ENCODE measurements at regions not wholly inside any gene's neighbourhood (a gene's known extent, or its start where the extent isn't known, plus 50 kb on each side); places are given as distances from the start of the nearest gene placed in this dataset.

DNA sequence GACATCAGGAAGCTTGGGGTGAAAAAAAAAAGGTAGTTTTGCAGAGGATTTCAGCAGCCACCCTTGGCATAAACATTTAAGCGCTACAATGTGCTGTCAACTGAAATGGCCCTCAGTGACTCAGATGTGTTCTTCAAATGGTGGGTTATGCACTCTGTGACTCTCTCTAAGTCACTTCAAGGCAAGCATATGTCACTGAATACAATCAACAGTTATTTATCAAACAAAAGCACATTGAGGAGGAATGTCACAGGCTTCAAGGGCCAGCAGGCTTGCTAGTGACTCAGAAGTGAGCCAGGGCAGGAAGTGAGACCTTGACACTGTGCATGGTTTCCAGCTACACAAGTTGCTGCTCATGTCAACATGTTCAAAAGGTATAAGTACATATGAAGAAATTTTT, 523.7 kb upstream of the HTR2A start:
- H3K4me1 ChIP-seq (ENCODE audit: control insufficient read depth in 1 of 2, insufficient read depth in 2 of 2, low read length in 2 of 2) = no peaks in the 10 kb centered on the region
- DNase-seq = no peak
- H3K4me3 ChIP-seq (ENCODE audit: low read length in 2 of 2) = no peak overlapping the region
- H3K27ac ChIP-seq (ENCODE audit: low read depth in 1 of 2, low read length in 2 of 2) = no peak overlapping the region
- WGBS, 2 donors = 92 to 93% methylated on average over 1 of the region's 1 CpG
- H3K36me3 ChIP-seq (ENCODE audit: control insufficient read depth in 1 of 2, insufficient read depth in 2 of 2, low read length in 1 of 2) = no peaks in the 10 kb centered on the region
- H3K9me3 ChIP-seq (ENCODE audit: control insufficient read depth, low read length) = no peaks in the 10 kb centered on the region
- no peaks in the 10 kb centered on the region for H3K27me3 ChIP-seq (ENCODE audit: control insufficient read depth in 1 of 2, insufficient read depth in 2 of 2, low read length in 1 of 2)
- no peak for ATAC-seq (ENCODE audit: low FRiP score)
- intact Hi-C loops (cut with DNase I) = no loop called here

DNA sequence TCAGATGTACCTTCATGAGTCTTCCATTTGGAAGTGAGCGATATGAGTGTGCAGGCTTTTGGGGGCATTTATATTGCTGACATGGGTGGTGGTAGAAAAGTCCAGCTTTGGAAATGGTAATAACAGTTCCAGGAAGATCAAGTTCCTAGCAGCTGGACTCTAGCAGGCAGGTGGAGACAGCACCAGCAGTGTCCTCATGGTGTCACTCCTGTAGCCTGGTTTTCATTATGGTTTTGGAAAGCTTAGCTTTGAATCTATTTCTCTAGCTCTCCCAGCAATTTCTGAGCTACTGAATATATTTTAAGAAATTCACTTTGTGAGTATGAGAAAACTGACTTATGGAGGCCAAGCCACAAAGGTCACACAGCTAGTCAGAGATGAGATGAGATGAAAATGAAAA, 523.2 kb upstream of the HTR2A start:
- H3K4me3 ChIP-seq (ENCODE audit: low read length in 2 of 2) = no peak overlapping the region
- ATAC-seq (ENCODE audit: low FRiP score) (no peak), DNase-seq (no peak)
- intact Hi-C loops (cut with DNase I) = no loop called here
- H3K27ac ChIP-seq (ENCODE audit: low read depth in 1 of 2, low read length in 2 of 2) = no peak overlapping the region
- H3K4me1 ChIP-seq (ENCODE audit: control insufficient read depth in 1 of 2, insufficient read depth in 2 of 2, low read length in 2 of 2) = no peaks in the 10 kb centered on the region
- no peaks in the 10 kb centered on the region for H3K9me3 ChIP-seq (ENCODE audit: control insufficient read depth, low read length)
- H3K27me3 ChIP-seq (ENCODE audit: control insufficient read depth in 1 of 2, insufficient read depth in 2 of 2, low read length in 1 of 2) = no peaks in the 10 kb centered on the region
- H3K36me3 ChIP-seq (ENCODE audit: control insufficient read depth in 1 of 2, insufficient read depth in 2 of 2, low read length in 1 of 2) = no peaks in the 10 kb centered on the region
- WGBS, 2 donors = 47 to 55% methylated on average over 1 of the region's 1 CpG

DNA sequence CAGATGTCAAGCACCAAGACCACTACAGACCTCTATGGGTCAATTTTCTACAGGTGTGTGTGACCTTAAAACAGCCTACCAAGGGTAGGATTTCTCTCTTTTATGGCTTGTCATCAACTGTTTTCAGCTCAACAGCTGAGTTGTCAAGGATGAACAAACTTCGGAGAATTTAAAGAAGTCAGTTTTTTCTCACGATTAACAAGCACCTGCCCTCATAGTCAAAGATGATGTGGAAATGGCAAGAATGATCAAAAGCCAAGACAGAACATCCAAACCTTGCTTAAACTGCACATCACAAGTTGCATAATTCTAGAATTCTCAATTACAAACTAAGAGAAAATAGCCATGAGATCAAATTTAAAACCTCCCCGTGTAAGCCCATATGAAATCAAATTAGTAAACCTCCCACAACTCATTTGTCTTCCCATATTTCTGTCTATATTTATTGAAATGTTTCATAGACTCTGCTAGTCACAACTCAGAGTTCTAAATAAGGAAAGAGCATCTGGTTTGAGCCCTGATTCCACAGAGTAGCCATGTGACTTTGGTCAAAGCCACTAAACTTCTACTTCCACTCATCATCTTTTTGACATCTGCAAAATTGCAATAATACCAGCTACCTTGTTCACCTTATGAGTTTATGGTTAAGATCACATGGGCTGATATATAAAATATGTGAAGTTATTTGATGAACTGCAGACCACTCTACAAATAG, 521.5 kb upstream of the HTR2A start:
- Histone ChIP-seq H3K27me3 (ENCODE audit: control insufficient read depth in 1 of 2, insufficient read depth in 2 of 2, low read length in 1 of 2) (no peaks in the 10 kb centered on the region), H3K4me1 (ENCODE audit: control insufficient read depth in 1 of 2, insufficient read depth in 2 of 2, low read length in 2 of 2) (no peaks in the 10 kb centered on the region), H3K36me3 (ENCODE audit: control insufficient read depth in 1 of 2, insufficient read depth in 2 of 2, low read length in 1 of 2) (no peaks in the 10 kb centered on the region), H3K9me3 (ENCODE audit: control insufficient read depth, low read length) (no peaks in the 10 kb centered on the region), H3K4me3 (ENCODE audit: low read length in 2 of 2) (no peak overlapping the region), H3K27ac (ENCODE audit: low read depth in 1 of 2, low read length in 2 of 2) (no peak overlapping the region)
- intact Hi-C loops (cut with DNase I) = no loop called here
- ATAC-seq (ENCODE audit: low FRiP score) (no peak), DNase-seq (no peak)
- WGBS, 2 donors = 88 to 91% methylated on average over 3 of the region's 3 CpGs

DNA sequence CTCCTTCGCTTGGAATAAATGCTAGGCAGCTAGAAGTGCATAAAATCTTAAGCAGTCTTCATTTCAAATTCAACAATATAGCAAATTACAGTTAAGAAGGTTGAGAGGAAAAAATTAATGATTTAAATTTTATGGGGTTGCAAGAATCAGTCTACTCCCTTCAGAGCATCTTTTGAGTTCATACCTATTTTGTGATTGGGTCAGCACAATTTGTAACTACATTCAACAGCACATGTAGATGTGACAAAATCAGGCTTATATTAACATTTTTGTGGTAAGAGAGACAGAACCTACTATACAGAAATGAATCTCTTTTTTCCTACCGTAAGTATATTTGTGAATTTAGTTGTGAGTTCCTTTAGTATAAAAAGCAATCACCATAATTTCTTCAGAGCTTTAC, 520.6 kb upstream of the HTR2A start:
- 95% methylated on average over 2 of the region's 2 CpGs for WGBS, 2 donors
- H3K4me3 ChIP-seq (ENCODE audit: low read length in 2 of 2) = no peak overlapping the region
- no peaks in the 10 kb centered on the region for H3K36me3 ChIP-seq (ENCODE audit: control insufficient read depth in 1 of 2, insufficient read depth in 2 of 2, low read length in 1 of 2)
- ATAC-seq (ENCODE audit: low FRiP score) (no peak), DNase-seq (no peak)
- no peak overlapping the region for H3K27ac ChIP-seq (ENCODE audit: low read depth in 1 of 2, low read length in 2 of 2)
- no peaks in the 10 kb centered on the region for H3K9me3 ChIP-seq (ENCODE audit: control insufficient read depth, low read length)
- no peaks in the 10 kb centered on the region for H3K4me1 ChIP-seq (ENCODE audit: control insufficient read depth in 1 of 2, insufficient read depth in 2 of 2, low read length in 2 of 2)
- intact Hi-C loops (cut with DNase I) = no loop called here
- no peaks in the 10 kb centered on the region for H3K27me3 ChIP-seq (ENCODE audit: control insufficient read depth in 1 of 2, insufficient read depth in 2 of 2, low read length in 1 of 2)

DNA sequence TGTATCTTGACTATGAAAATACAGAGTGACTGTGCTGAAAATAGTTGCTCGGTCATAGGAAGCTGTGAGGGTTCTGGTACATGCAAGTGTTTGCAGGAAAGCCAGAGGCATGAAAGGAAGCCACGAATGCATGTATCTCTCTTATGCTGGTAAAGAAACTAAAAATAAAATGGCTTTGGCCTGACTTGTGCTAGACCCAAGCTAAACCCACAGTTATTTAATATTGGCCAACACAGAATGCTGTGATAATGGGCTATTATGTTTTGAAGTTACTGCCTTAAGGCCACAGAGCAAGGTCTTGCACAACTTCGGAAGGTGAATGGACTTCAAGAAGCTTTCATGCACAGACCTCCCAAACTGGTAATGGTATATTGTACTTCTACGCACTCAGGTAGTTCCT, 518.2 kb upstream of the HTR2A start:
- intact Hi-C loops (cut with DNase I) = no loop called here
- 67 to 77% methylated on average over 4 of the region's 4 CpGs for WGBS, 2 donors
- H3K4me3 ChIP-seq (ENCODE audit: low read length in 2 of 2) = no peak overlapping the region
- no peaks in the 10 kb centered on the region for H3K27me3 ChIP-seq (ENCODE audit: control insufficient read depth in 1 of 2, insufficient read depth in 2 of 2, low read length in 1 of 2)
- H3K27ac ChIP-seq (ENCODE audit: low read depth in 1 of 2, low read length in 2 of 2) = no peak overlapping the region
- H3K4me1 ChIP-seq (ENCODE audit: control insufficient read depth in 1 of 2, insufficient read depth in 2 of 2, low read length in 2 of 2) = no peaks in the 10 kb centered on the region
- ATAC-seq (ENCODE audit: low FRiP score) (no peak), DNase-seq (no peak)
- H3K9me3 ChIP-seq (ENCODE audit: control insufficient read depth, low read length) = no peaks in the 10 kb centered on the region
- H3K36me3 ChIP-seq (ENCODE audit: control insufficient read depth in 1 of 2, insufficient read depth in 2 of 2, low read length in 1 of 2) = no peaks in the 10 kb centered on the region

DNA sequence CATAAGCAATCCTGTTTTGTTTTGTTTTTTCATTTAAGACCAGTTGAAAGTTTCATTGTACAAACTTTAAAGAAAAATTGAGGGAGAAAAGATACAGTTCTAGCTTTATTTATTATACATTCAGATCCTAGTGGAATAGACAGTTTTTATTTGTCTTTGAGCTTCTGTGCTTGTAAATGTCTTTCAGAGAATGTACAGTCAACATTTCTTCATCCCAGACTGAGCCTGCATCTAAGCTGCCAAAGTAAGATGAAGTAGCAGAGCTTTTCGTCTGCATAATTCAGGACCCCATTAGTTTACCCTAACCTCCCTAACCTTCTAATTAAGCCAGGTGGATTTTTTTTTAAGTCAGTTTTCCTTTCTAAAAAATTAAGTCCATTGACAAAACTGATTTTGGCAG, 516.7 kb upstream of the HTR2A start:
- intact Hi-C loops (cut with DNase I) = no loop called here
- DNase-seq (no peak), ATAC-seq (ENCODE audit: low FRiP score) (no peak)
- 35 to 36% methylated on average over 1 of the region's 1 CpG for WGBS, 2 donors
- Histone ChIP-seq H3K4me1 (ENCODE audit: control insufficient read depth in 1 of 2, insufficient read depth in 2 of 2, low read length in 2 of 2) (no peaks in the 10 kb centered on the region), H3K27me3 (ENCODE audit: control insufficient read depth in 1 of 2, insufficient read depth in 2 of 2, low read length in 1 of 2) (no peaks in the 10 kb centered on the region), H3K9me3 (ENCODE audit: control insufficient read depth, low read length) (no peaks in the 10 kb centered on the region), H3K27ac (ENCODE audit: low read depth in 1 of 2, low read length in 2 of 2) (no peak overlapping the region), H3K4me3 (ENCODE audit: low read length in 2 of 2) (no peak overlapping the region), H3K36me3 (ENCODE audit: control insufficient read depth in 1 of 2, insufficient read depth in 2 of 2, low read length in 1 of 2) (no peaks in the 10 kb centered on the region)

DNA sequence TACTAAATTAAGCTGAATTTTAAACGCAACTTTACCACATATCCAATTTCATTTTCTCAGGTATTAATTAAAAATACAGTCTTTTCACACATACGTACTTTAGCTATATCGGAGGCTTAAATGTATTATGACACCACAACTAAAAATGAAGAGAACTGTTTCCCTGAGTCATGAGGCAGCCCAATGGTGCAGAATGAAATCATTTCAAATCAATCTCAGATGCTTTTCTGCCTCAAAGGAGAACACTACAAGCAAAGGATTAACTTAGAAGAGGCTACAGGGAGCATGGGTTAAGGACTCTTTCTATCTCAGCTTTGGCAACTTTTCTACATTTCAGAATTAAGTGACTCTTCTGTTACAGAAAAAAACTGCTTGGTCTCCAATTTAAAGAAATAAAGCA, 516.3 kb upstream of the HTR2A start:
- ATAC-seq (ENCODE audit: low FRiP score) (no peak), DNase-seq (no peak)
- Histone ChIP-seq H3K4me1 (ENCODE audit: control insufficient read depth in 1 of 2, insufficient read depth in 2 of 2, low read length in 2 of 2) (no peaks in the 10 kb centered on the region), H3K27ac (ENCODE audit: low read depth in 1 of 2, low read length in 2 of 2) (no peak overlapping the region), H3K36me3 (ENCODE audit: control insufficient read depth in 1 of 2, insufficient read depth in 2 of 2, low read length in 1 of 2) (no peaks in the 10 kb centered on the region), H3K4me3 (ENCODE audit: low read length in 2 of 2) (no peak overlapping the region), H3K27me3 (ENCODE audit: control insufficient read depth in 1 of 2, insufficient read depth in 2 of 2, low read length in 1 of 2) (no peaks in the 10 kb centered on the region), H3K9me3 (ENCODE audit: control insufficient read depth, low read length) (no peaks in the 10 kb centered on the region)
- WGBS, 2 donors = 89 to 91% methylated on average over 3 of the region's 3 CpGs
- intact Hi-C loops (cut with DNase I) = no loop called here

DNA sequence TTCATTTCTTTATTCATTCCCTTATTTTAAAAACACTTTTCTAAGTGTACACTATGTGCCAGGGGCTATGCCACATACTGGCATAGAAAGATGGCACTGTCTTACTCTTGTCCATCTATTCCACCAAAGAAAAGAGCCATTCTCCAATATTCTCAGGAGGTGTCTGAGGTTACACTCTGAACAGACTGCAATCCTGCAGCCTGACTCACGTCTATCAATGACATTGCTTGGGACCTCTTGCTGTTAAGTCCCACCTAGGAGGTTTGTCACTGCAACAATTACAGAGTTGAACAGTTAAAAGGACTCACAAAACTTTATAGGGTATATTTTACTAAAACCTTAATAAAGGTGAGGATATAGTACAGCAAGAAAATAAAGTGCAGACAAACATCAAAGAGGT, 512.9 kb upstream of the HTR2A start:
- Histone ChIP-seq H3K27ac (ENCODE audit: low read depth in 1 of 2, low read length in 2 of 2) (no peak overlapping the region), H3K9me3 (ENCODE audit: control insufficient read depth, low read length) (no peaks in the 10 kb centered on the region), H3K4me3 (ENCODE audit: low read length in 2 of 2) (no peak overlapping the region), H3K36me3 (ENCODE audit: control insufficient read depth in 1 of 2, insufficient read depth in 2 of 2, low read length in 1 of 2) (no peaks in the 10 kb centered on the region), H3K27me3 (ENCODE audit: control insufficient read depth in 1 of 2, insufficient read depth in 2 of 2, low read length in 1 of 2) (no peaks in the 10 kb centered on the region), H3K4me1 (ENCODE audit: control insufficient read depth in 1 of 2, insufficient read depth in 2 of 2, low read length in 2 of 2) (no peaks in the 10 kb centered on the region)
- ATAC-seq (ENCODE audit: low FRiP score) = no peak
- no peak for DNase-seq
- intact Hi-C loops (cut with DNase I) = no loop called here
- WGBS, 2 donors = 46 to 60% methylated on average over 1 of the region's 1 CpG

DNA sequence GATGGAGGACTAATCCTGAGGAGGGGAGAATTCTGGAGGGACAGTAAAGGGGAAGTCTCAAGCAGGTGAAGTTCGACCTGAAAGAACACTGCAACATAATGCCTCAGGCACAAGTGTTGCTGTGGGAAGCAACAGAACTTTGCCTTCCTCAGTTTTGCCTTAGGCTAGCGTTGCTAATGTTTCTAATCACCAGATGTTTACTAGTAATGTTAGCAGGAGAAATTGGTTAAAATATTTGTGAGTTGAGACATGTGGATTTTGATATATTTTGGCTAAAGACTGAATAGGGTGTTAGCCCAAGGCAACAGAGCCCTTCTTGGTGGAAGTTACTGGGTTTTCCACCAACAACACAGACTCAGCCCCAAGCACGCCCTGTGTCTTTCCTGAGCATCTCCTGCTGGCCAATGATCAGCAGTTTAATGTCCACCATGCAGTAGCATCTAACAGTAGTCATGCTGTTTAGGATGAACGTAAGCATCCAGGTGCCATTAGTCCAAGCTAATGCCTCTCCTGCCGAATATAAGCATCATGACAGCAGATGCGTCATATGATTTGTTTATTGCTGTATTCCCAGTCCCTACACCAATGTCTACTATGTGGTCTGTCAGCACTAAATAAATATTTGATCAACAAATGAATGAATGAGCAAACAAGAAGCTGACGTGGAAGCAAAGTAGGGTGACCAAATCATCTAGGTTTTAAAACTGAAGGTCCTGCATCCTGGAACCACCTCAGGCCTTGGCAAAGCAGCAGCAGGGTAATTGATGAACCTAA, 511.9 kb upstream of the HTR2A start:
- Histone ChIP-seq H3K4me3 (ENCODE audit: low read length in 2 of 2) (no peak overlapping the region), H3K36me3 (ENCODE audit: control insufficient read depth in 1 of 2, insufficient read depth in 2 of 2, low read length in 1 of 2) (no peaks in the 10 kb centered on the region), H3K9me3 (ENCODE audit: control insufficient read depth, low read length) (no peaks in the 10 kb centered on the region), H3K27ac (ENCODE audit: low read depth in 1 of 2, low read length in 2 of 2) (no peak overlapping the region), H3K27me3 (ENCODE audit: control insufficient read depth in 1 of 2, insufficient read depth in 2 of 2, low read length in 1 of 2) (no peaks in the 10 kb centered on the region), H3K4me1 (ENCODE audit: control insufficient read depth in 1 of 2, insufficient read depth in 2 of 2, low read length in 2 of 2) (no peaks in the 10 kb centered on the region)
- intact Hi-C loops (cut with DNase I) = no loop called here
- no peak for ATAC-seq (ENCODE audit: low FRiP score)
- DNase-seq = no peak
- whole genome bisulfite sequencing, 2 donors = 77 to 79% methylated on average over 7 of the region's 7 CpGs

Data from aorta (tissue), 5 donors.